ENCODE measurements at regions not wholly inside any gene's neighbourhood (a gene's known extent, or its start where the extent isn't known, plus 50 kb on each side); places are given as distances from the start of the nearest gene placed in this dataset.

GRCh38 chr15:93469994-93470393 lies 381.0 kb upstream of the RGMA start:
- DNase-seq, result no peak

GRCh38 chr15:93467337-93467736 lies 378.3 kb upstream of the RGMA start:
- DNase-seq, result no peak

DNA sequence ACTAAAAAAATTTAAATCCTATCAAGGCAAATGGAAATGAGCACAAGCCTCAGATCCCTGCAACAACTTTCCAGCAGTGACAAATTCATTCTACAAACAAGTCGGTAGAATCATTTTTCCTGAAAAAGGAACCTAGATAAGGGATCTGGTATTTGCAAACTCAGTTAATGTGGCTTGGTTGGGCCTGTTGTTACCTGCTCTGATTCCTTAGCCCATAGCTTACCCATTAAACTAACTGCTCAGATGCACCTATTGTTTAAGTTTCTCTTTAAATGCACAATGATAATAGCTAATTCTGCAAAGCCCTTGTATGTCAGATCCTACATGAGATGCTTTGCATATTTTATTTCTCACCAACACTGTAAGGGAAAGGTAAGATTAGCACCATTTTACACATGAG lies 377.4 kb upstream of the RGMA start:
- no peak for DNase-seq

- no peak for DNase-seq
These were observed 373.7 kb upstream of the RGMA start for GRCh38 chr15:93462690-93463089.

- DNase-seq, result no peak
These were observed 371.7 kb upstream of the RGMA start for GRCh38 chr15:93460717-93461116.

DNA sequence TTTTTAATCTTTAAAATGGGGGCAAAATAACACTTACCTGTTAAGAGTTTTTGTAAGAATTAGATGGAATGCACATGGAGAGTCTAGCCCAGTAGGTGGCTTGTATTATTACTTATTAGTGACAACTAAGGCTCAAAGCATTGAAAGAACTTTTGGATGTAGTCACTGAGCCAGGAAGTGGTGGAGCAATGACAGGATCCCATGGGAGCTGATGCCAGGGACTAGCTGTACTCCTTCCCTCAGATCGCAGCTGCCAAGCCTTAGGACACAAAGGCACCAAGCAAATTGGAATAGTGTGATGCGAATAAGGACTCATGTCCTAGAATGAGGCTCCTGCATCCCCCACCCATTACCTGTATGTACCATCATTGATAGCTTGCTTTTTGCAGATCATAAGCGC lies 370.4 kb upstream of the RGMA start:
- no peak for DNase-seq

DNA sequence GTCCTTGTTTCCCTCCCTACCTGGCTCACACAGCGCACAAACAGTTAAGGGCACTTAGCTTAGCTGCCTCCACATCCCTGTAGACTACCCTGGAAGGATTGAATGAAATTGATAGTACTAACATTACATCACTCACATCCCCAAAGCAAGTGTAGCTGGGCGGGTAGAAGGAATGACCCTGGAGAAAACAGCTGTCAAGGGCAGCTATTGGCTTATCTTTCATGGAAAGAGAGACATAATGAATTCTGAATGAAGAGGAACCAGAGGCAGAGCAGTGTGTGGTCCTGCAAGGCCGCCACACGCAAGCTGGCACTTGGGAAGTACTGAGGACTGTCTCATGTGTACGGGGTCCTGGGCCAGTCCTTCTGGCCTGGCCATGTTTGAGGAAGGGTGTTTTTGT lies 369.6 kb upstream of the RGMA start:
- DNase-seq, result no peak

GRCh38 chr15:93454788-93455187 lies 365.8 kb upstream of the RGMA start:
- DNase-seq, result no peak

DNA sequence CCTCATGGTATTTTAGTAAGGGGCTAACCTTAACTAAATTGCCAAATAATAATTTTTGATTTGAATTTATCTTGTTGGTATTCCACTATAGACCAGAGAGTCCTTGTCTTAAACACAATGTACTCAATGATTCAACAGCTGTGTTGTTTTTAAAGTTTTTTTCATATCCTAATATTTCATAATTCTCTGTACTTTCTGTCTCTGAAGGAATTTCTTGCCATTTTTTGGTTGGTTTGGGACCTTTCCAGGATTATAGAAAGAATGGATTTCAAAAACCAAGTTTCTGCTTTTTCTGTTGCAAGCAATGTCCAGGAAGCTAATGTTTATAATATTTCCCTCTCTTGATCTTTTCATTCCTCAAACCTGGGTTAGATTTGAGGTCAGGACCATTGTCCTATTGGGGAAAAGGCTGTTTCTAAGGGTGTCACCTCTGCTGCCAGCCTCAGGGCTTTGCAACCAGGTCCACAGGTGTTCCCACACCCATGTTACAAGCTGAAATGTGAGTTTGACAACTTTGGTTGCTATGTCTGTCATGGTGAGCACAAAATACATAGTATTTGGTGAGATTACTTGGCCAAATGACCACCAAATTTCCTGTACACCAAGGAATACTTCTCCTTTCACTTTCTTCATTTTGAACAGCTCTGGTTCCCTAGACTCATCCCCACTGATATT lies 363.7 kb upstream of the RGMA start:
- no peak for DNase-seq

DNA sequence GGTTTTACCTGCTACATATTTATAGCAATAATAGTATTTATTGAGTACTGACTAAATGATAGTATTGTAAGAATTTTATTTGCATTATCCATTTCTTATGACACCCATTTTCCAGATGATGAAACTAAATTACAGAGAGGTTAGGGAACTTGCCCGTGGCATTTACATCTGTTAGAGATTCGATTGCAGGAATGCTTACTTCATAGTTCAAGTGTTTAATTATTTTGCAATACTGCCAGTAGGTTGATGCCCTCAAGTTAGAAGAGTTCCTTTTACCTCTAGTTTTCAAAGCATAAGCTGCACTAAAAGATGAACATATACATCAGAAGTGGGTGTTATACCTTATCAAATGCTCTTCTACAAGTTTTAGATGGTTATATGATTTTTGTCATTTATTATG lies 362.8 kb upstream of the RGMA start:
- DNase-seq, result no peak

DNA sequence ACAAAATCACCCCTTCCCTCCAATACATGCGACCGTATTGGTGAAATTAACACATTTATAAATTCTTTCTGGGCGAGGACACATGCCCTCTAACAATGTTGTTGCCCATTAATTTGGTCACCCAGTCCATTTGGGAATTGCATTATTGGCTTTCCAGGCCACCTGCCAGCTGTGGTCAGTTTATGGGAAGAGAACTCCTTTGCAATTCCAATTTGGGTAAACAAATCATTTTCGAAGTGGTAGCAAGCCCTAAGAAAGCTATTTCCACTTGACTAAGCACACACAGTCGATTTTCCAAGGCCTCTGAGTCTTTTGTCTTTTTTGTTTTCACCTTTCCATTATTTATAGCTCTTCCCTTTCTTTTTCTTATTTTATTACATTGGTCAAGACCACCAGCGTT lies 362.3 kb upstream of the RGMA start:
- no peak for DNase-seq

- no peak for DNase-seq
These were observed 360.8 kb upstream of the RGMA start for GRCh38 chr15:93449798-93450197.

DNA sequence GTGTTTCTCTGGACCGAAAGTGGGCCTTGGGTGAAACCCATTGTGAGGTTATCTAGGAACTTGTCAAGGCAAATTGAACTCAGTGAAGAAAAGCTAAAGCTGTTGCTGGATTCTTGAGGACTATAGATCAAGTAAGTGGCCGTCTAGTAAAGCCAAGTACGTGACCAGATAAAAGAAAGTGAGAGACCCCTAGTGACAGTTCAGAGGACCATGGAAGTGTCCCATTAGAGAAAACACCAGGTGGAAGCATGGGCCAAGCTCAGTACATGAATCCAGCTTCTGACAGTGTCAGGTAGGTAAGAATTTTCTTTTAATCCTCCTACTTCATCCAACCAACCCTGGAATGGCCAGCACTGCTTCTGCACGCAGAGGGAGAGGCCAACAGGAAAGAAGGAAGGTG lies 349.3 kb upstream of the RGMA start:
- no peak for DNase-seq

DNA sequence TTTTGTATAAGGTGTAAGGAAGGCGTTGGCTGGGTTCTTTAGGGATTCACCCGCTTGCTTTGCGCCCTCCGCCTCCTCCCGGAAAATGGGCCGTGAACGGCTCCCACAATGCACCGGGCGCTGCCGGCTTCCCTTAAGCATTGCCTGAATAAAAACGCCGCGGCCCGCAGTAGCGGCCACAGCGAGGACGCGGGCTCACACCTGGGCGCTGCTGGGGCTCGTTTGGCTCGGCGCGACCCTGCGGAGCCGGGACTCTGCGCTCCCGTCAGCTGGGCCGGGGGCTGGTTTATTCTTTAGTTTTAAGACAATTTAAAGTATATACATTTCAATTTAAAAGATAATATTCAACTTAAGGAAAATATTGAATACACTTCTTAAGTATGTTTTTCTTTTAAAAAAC lies 343.5 kb upstream of the RGMA start:
- no peak for DNase-seq

GRCh38 chr15:93428807-93429351 lies 339.9 kb upstream of the RGMA start:
- DNase-seq, result no peak

- DNase-seq, result no peak
These were observed 339.1 kb upstream of the RGMA start for GRCh38 chr15:93428150-93428549.

DNA sequence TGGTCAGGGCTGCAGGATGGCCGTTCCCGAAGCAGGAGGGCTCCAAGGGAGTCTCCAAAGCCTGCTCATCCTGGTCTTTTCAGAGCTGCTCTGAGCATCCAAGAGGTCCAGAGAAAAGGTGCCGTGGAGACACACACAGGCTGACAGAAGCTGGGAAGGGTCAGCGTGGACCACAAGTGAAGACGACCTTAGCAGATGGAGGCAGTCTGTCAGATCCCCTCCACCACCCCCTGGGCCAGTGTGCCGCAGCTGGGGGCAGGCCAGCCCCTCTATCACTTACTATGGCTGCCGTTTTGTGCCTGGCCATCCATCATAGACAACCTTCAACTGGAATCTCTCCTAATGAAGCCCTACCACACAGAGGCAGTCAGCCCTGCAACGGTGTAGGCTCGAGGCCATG lies 335.1 kb upstream of the RGMA start:
- no peak for DNase-seq

DNA sequence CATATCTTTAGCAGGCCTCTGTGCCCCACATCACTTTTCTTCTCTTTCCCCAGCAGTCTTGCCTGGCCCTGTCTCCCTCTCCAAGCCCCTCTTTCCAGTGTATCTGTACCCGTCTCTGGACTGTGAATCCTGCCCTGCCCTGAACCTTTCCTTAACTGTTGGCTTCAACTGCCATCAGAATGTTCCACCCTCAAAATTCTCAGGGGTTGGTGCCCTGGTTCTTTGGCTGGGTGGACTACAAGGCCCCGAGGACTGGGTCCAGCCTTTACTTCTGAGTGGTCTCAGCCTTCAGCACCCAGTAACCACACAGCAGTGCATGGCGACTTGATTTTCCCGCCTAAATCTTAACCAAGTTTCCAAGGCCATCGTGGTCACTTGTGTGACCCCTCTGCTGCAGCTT lies 333.5 kb upstream of the RGMA start:
- no peak for DNase-seq

DNA sequence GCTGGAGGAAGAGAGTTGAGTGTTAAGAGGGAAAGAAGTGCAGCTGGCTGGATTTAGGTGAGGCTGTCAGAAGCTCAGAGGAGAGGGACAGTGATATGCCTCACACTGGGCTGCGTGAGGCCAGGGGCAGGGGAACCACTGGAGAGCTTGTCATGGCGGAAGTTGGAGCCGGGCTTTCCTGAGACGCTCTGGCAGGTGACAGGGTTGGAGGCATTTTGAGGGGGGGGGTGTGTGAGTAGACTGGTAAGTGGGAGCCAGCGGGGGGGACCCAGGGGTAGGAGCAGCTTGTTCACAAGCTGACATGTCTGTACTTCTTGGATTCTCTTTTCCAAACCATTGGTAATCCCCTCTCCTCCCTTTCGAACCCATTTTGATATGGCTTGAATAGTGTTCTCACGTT lies 331.5 kb upstream of the RGMA start:
- DNase-seq, result no peak

GRCh38 chr15:93420050-93420452 lies 331.0 kb upstream of the RGMA start:
- DNase-seq, result no peak

GRCh38 chr15:93418566-93418965 lies 329.6 kb upstream of the RGMA start:
- no peak for DNase-seq

- DNase-seq, result no peak
These were observed 328.6 kb upstream of the RGMA start for GRCh38 chr15:93417631-93418030.

DNA sequence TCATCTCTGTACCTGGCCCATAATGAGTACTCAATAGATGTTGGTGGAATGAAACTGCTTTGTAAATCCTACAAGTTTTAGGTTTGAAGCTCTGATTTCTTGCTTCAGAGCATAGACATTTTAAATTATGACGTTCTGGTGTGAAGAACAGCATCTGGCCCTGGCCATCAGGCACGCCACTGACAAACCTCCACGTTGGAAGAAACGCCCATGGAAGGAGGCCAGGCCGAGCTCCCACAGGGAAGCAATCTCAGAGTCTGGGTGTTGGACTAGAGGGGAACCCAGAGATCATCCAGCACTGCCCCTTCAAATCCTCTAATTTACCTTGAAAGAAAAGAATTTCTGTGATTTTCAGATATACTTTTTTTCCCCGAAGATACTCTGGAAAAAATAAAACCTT lies 328.1 kb upstream of the RGMA start:
- DNase-seq, result no peak

DNA sequence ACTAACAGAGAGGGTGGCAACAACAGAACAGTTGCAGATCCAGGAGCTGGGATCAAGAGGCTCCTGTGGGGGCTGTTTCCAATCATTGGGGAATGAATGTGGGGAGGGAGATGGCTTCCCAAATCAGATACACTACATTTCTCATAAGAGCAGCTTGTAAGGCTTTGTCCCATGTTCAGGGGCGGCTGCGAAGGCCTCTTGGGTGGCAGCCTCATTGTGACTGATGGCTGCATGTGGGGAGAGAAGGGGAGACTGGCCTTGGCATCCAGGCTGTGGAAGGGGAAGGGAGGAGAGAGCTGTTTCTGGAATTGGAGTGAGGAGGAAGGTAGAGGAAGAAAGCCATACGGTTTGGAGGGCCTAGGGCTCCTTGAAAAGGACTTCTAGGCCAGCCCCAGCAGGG lies 326.6 kb upstream of the RGMA start:
- no peak for DNase-seq

- no peak for DNase-seq
These were observed 325.7 kb upstream of the RGMA start for GRCh38 chr15:93414576-93415231.
